ENCODE measurements at regions not wholly inside any gene's neighbourhood (a gene's known extent, or its start where the extent isn't known, plus 50 kb on each side); places are given as distances from the start of the nearest gene placed in this dataset.

GRCh38 chr2:156098506-156098905, 234.0 kb downstream of the NR4A2 start:
- H3K27me3 ChIP-seq = no peaks in the 10 kb centered on the region
- H3K9me3 ChIP-seq = no peaks in the 10 kb centered on the region
- DNase-seq = no peak
- H3K4me1 ChIP-seq = no peaks in the 10 kb centered on the region
- H3K27ac ChIP-seq = no peak overlapping the region
- intact Hi-C loops (cut with DNase I; ENCODE audit: low total_unique reads) = no loop called here
- TF ChIP-seq, protein P1, sequence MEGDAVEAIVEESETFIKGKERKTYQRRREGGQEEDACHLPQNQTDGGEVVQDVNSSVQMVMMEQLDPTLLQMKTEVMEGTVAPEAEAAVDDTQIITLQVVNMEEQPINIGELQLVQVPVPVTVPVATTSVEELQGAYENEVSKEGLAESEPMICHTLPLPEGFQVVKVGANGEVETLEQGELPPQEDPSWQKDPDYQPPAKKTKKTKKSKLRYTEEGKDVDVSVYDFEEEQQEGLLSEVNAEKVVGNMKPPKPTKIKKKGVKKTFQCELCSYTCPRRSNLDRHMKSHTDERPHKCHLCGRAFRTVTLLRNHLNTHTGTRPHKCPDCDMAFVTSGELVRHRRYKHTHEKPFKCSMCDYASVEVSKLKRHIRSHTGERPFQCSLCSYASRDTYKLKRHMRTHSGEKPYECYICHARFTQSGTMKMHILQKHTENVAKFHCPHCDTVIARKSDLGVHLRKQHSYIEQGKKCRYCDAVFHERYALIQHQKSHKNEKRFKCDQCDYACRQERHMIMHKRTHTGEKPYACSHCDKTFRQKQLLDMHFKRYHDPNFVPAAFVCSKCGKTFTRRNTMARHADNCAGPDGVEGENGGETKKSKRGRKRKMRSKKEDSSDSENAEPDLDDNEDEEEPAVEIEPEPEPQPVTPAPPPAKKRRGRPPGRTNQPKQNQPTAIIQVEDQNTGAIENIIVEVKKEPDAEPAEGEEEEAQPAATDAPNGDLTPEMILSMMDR (IDR thresholded peaks at IDR 0.05) = no peak
- no peak for TF ChIP-seq POLR2A (IDR thresholded peaks at IDR 0.05)
- no peak overlapping the region for H3K4me3 ChIP-seq
- H3K36me3 ChIP-seq (ENCODE audit: low read depth, missing control alignments) = no peaks in the 10 kb centered on the region
- WGBS, 2 donors = 77 to 81% methylated on average over 2 of the region's 2 CpGs

GRCh38 chr2:156088587-156088986, 243.9 kb downstream of the NR4A2 start:
- DNase-seq = no peak
- intact Hi-C loops (cut with DNase I; ENCODE audit: low total_unique reads) = no loop called here

GRCh38 chr2:156087875-156088274, 244.6 kb downstream of the NR4A2 start:
- no peak for DNase-seq
- TF ChIP-seq POLR2A (IDR thresholded peaks at IDR 0.05) = no peak
- TF ChIP-seq, protein P1 (IDR thresholded peaks at IDR 0.05) = no peak
- H3K36me3 ChIP-seq (ENCODE audit: low read depth, missing control alignments) = no peaks in the 10 kb centered on the region
- H3K4me1 ChIP-seq = peaks cover 5% of the 10 kb centered on the region
- intact Hi-C loops (cut with DNase I; ENCODE audit: low total_unique reads) = no loop called here
- H3K9me3 ChIP-seq = no peaks in the 10 kb centered on the region
- 73 to 74% methylated on average over 2 of the region's 2 CpGs for WGBS, 2 donors
- H3K27ac ChIP-seq = no peak overlapping the region
- H3K27me3 ChIP-seq = no peaks in the 10 kb centered on the region
- H3K4me3 ChIP-seq = no peak overlapping the region

More at GRCh38 chr2:156088587-156088986, 243.9 kb downstream of the NR4A2 start:
- no peak overlapping the region for H3K4me3 ChIP-seq
- no peaks in the 10 kb centered on the region for H3K36me3 ChIP-seq (ENCODE audit: low read depth, missing control alignments)
- H3K27me3 ChIP-seq = no peaks in the 10 kb centered on the region
- WGBS, 2 donors = 79 to 80% methylated on average over 5 of the region's 5 CpGs
- H3K27ac ChIP-seq = no peak overlapping the region
- no peak for TF ChIP-seq POLR2A (IDR thresholded peaks at IDR 0.05)
- TF ChIP-seq, protein P1 (IDR thresholded peaks at IDR 0.05) = no peak
- peaks cover under 1% of the 10 kb centered on the region for H3K4me1 ChIP-seq
- H3K9me3 ChIP-seq = no peaks in the 10 kb centered on the region

- 60 to 66% methylated on average over 14 to 15 of the region's 15 CpGs for WGBS, 2 donors
- Histone ChIP-seq H3K4me3 (no peak overlapping the region), H3K9me3 (no peaks in the 10 kb centered on the region), H3K36me3 (ENCODE audit: low read depth, missing control alignments) (no peaks in the 10 kb centered on the region), H3K27ac (peak overlapping the region in 1 of 2 donors; percentile 58), H3K27me3 (no peaks in the 10 kb centered on the region), H3K4me1 (peaks cover 5% of the 10 kb centered on the region)
- DNase-seq = peak; percentile 79
- TF ChIP-seq POLR2A (IDR thresholded peaks at IDR 0.05) = no peak
- TF ChIP-seq, protein P1 (IDR thresholded peaks at IDR 0.05) = no peak
- intact Hi-C loops (cut with DNase I; ENCODE audit: low total_unique reads) = no loop called here
These were observed 248.6 kb downstream of the NR4A2 start for GRCh38 chr2:156083763-156084493.

GRCh38 chr2:156079845-156080244, 252.7 kb downstream of the NR4A2 start:
- TF ChIP-seq, protein P1 (IDR thresholded peaks at IDR 0.05) = no peak
- TF ChIP-seq POLR2A (IDR thresholded peaks at IDR 0.05) = no peak
- WGBS, 2 donors = 86 to 89% methylated on average over 2 of the region's 2 CpGs
- H3K9me3 ChIP-seq = no peaks in the 10 kb centered on the region
- intact Hi-C loops (cut with DNase I; ENCODE audit: low total_unique reads) = no loop called here
- H3K27me3 ChIP-seq = no peaks in the 10 kb centered on the region
- H3K27ac ChIP-seq = no peak overlapping the region
- H3K4me3 ChIP-seq = no peak overlapping the region
- no peaks in the 10 kb centered on the region for H3K36me3 ChIP-seq (ENCODE audit: low read depth, missing control alignments)
- peaks cover 5% of the 10 kb centered on the region for H3K4me1 ChIP-seq
- DNase-seq = no peak

All from testis (tissue), 2 donors.